PC-3 (cell line): ENCODE measurements at regions not wholly inside any gene's neighbourhood (a gene's known extent, or its start where the extent isn't known, plus 50 kb on each side); places are given as distances from the start of the nearest gene placed in this dataset.

Experiments used
- ATAC-seq: fragments of 200-7000 bp; cut with Tn5 transposase; 2 replicates; pipeline ENCODE4 v1.9.1; 2020; ENCODE audit warnings: mild to moderate bottlenecking, moderate library complexity
- BruUV-seq: library from RNA; stranded (reverse); fragments of 400-500 nt; replicated peaks from 2 replicates; lab custom pipeline; 2021; lab: Mats Ljungman, UMichigan
- CTCF ChIA-PET: fragments of 300-600 bp; sonication (Branson Sonifier 250); formaldehyde crosslinking; loops from one replicate; lab custom pipeline; 2022; ENCODE audit warnings: antibody characterized with exemption; lab: Charles Lee
- POLR2A ChIA-PET: fragments of 300-600 bp; sonication (Branson Sonifier 250); formaldehyde crosslinking; loops from one replicate; lab custom pipeline; 2022; ENCODE audit warnings: antibody characterized with exemption; ENCODE audit not compliant: unreplicated experiment; lab: Charles Lee
- DNase-seq: peaks from one replicate; pipeline ENCODE4 v3.0.0-alpha.2; 2015
- H2AFZ ChIP-seq: fragments of 300-600 bp; sonication (generic); 2 replicates; pipeline ENCODE4 v1.6.0; 2016; ENCODE audit warnings: antibody characterized with exemption, low read length
- H3F3A ChIP-seq: fragments of 300-600 bp; sonication (generic); one replicate; pipeline ENCODE4 v1.6.0; 2017; ENCODE audit warnings: antibody characterized with exemption, low read length, control low read depth, mild to moderate bottlenecking; ENCODE audit not compliant: unreplicated experiment
- H3K27ac ChIP-seq: fragments of 300-600 bp; sonication (generic); 2 replicates; pipeline ENCODE4 v1.5.1; 2016; ENCODE audit warnings: mild to moderate bottlenecking, low read length
- H3K27me3 ChIP-seq: fragments of 300-600 bp; sonication (generic); 2 replicates; pipeline ENCODE4 v1.6.1; 2016; ENCODE audit warnings: low read length, mixed read lengths
- H3K36me3 ChIP-seq: fragments of 300-600 bp; sonication (generic); 2 replicates; pipeline ENCODE4 v1.6.1; 2016; ENCODE audit warnings: low read depth, mixed run types, low read length, mixed read lengths
- H3K4me1 ChIP-seq: fragments of 300-600 bp; sonication (generic); 2 replicates; pipeline ENCODE4 v1.5.1; 2016; ENCODE audit warnings: low read length; ENCODE audit not compliant: insufficient read depth
- H3K4me2 ChIP-seq: fragments of 300-600 bp; sonication (generic); 2 replicates; pipeline ENCODE4 v1.6.0; 2016; ENCODE audit warnings: low read length
- H3K4me3 ChIP-seq: fragments of 300-600 bp; sonication (generic); 2 replicates; pipeline ENCODE4 v1.5.1; 2016; ENCODE audit warnings: mild to moderate bottlenecking, low read length, mixed read lengths
- H3K79me2 ChIP-seq: fragments of 300-600 bp; sonication (generic); 2 replicates; pipeline ENCODE4 v1.6.1; 2017; ENCODE audit warnings: low read length, mixed read lengths
- H3K9ac ChIP-seq: fragments of 300-600 bp; sonication (generic); 2 replicates; pipeline ENCODE4 v1.6.0; 2016; ENCODE audit warnings: mild to moderate bottlenecking, low read length
- H3K9me2 ChIP-seq: fragments of 300-600 bp; sonication (generic); replicated peaks from 2 replicates; pipeline ENCODE4 v1.6.1; 2016; ENCODE audit warnings: mixed run types, low read length, mixed read lengths
- H3K9me3 ChIP-seq: fragments of 300-600 bp; sonication (generic); 2 replicates; pipeline ENCODE4 v1.6.1; 2016; ENCODE audit warnings: low read length, mixed read lengths
- H4K20me1 ChIP-seq: fragments of 300-600 bp; sonication (generic); 2 replicates; pipeline ENCODE4 v1.6.1; 2016; ENCODE audit warnings: low read length, mixed read lengths
- CTCF ChIP-seq: fragments of 300-600 bp; sonication (generic); conservative IDR thresholded peaks from 2 replicates; pipeline ENCODE4 v1.5.1; 2017; ENCODE audit warnings: antibody characterized with exemption, low read depth, mild to moderate bottlenecking, low read length
- EZH2 ChIP-seq: fragments of 300-600 bp; sonication (generic); IDR thresholded peaks from one replicate; pipeline ENCODE4 v1.6.1; 2017; ENCODE audit warnings: antibody characterized with exemption, mild to moderate bottlenecking, low read length; ENCODE audit not compliant: unreplicated experiment
- EZH2phosphoT487 ChIP-seq: fragments of 300-600 bp; sonication (generic); IDR thresholded peaks from 2 replicates; pipeline ENCODE4 v1.6.1; 2018; ENCODE audit warnings: mild to moderate bottlenecking, antibody characterized with exemption, low read length, borderline replicate concordance
- intact Hi-C: fragments of 100-400 bp; cut with micrococcal nuclease; formaldehyde crosslinking; loops from 2 replicates; pipeline ENCODE4 v1.9.0; 2023

DNA sequence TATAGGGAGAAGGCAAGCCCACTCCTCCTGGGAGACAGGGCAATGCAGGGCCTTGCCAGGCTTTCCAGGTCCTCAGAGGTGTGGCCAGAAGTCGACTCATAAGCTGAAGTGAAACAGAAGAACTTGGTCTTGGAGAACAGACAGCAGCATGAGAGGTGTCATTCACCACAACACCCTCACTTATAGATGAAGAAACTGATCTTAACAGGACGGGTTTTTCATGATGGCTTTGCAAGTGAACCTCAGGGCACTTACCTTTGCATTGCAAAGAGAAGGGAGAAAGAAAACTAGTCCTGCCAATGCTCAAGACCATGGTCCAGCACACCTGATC, 198.8 kb downstream of the CYRIA start:
- Histone ChIP-seq H3K4me2 (no peak overlapping the region), H2AFZ (no peak overlapping the region), H3K9me3 (no peaks in the 10 kb centered on the region), H3K79me2 (no peaks in the 10 kb centered on the region), H3K4me1 (no peaks in the 10 kb centered on the region), H3K36me3 (no peaks in the 10 kb centered on the region), H3K9me2 (no peaks in the 10 kb centered on the region), H3F3A (no peaks in the 10 kb centered on the region), H3K27ac (no peak overlapping the region), H4K20me1 (no peaks in the 10 kb centered on the region), H3K9ac (no peak overlapping the region), H3K4me3 (no peak overlapping the region), H3K27me3 (no peaks in the 10 kb centered on the region)
- ChIA-PET CTCF (no interaction called here), POLR2A (no interaction called here)
- BruUV-seq = no TSS peak
- intact Hi-C loops = no loop called here
- ATAC-seq (no peak), DNase-seq (no peak)
- TF ChIP-seq EZH2phosphoT487 (no peak), EZH2 (no peak), CTCF (no peak)

DNA sequence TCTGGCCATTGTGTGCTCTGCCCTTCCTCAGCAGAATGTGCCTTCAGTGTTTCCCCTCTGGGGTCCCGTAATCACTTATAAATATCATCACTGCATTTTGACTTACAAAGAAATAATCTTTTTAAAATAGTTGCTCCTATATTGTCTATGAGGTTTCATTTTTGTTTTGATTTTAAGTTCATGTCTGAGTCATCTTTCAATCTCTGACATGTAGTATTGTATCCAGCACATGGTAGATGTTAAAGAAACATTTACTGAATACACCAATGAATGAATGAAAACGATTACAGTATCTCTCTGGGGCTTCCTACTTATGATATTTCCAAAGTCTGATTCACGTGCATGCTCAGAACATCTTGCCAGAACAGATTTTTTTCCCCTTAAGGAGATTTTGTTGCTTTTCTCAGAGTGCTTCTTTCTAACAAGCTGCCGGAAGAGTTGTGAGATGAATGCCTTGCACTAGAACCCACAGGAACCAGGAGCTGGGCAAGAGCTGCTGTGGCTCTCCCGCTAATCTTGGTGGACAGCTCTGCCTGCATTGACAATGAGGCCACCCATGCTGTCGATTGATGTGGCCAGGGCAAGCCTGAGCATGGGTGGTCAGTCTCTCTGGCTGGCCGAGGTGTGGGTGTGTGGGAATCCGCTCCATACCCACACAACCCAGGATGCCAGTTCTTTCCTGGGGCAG, 199.4 kb downstream of the CYRIA start:
- Histone ChIP-seq H3K4me3 (no peak overlapping the region), H3K4me2 (no peak overlapping the region), H3K79me2 (no peaks in the 10 kb centered on the region), H3K27me3 (no peaks in the 10 kb centered on the region), H3K9me3 (no peaks in the 10 kb centered on the region), H4K20me1 (no peaks in the 10 kb centered on the region), H3K27ac (no peak overlapping the region), H3K9me2 (no peaks in the 10 kb centered on the region), H3K4me1 (no peaks in the 10 kb centered on the region), H2AFZ (no peak overlapping the region), H3K9ac (no peak overlapping the region), H3K36me3 (no peaks in the 10 kb centered on the region), H3F3A (no peaks in the 10 kb centered on the region)
- POLR2A ChIA-PET = no interaction called here
- intact Hi-C loops = no loop called here
- ATAC-seq (no peak), DNase-seq (no peak)
- CTCF ChIA-PET = no interaction called here
- no TSS peak for BruUV-seq
- TF ChIP-seq EZH2phosphoT487 (no peak), CTCF (no peak), EZH2 (no peak)

- H3K36me3 ChIP-seq = no peaks in the 10 kb centered on the region
- DNase-seq = no peak
- H4K20me1 ChIP-seq = no peaks in the 10 kb centered on the region
- no peaks in the 10 kb centered on the region for H3K4me1 ChIP-seq
- no peaks in the 10 kb centered on the region for H3K9me2 ChIP-seq
- no peak overlapping the region for H2AFZ ChIP-seq
- intact Hi-C loops = no loop called here
- ChIA-PET POLR2A (no interaction called here), CTCF (no interaction called here)
- BruUV-seq = no TSS peak
- H3K4me3 ChIP-seq = no peak overlapping the region
- no peak for ATAC-seq
- no peak overlapping the region for H3K27ac ChIP-seq
- no peak for TF ChIP-seq EZH2phosphoT487
- no peak for TF ChIP-seq CTCF
- no peak for TF ChIP-seq EZH2
- H3K4me2 ChIP-seq = no peak overlapping the region
- H3K9ac ChIP-seq = no peak overlapping the region
- H3F3A ChIP-seq = no peaks in the 10 kb centered on the region
- 0 out of 2 replicates have a peak, but pooled peaks cover 2% of the 10 kb centered on the region for H3K9me3 ChIP-seq
- no peaks in the 10 kb centered on the region for H3K27me3 ChIP-seq
- no peaks in the 10 kb centered on the region for H3K79me2 ChIP-seq
Measured at GRCh38 chr2:16464641-16465040, 201.0 kb downstream of the CYRIA start.
